Esophagus muscularis mucosa (tissue), 3 donors: ENCODE measurements at regions not wholly inside any gene's neighbourhood (a gene's known extent, or its start where the extent isn't known, plus 50 kb on each side); places are given as distances from the start of the nearest gene placed in this dataset.

ENCODE experiments used
- POLR2AphosphoS5 ChIP-seq, 2 donors: sonication (generic); formaldehyde crosslinking; IDR thresholded peaks; one replicate each; pipeline ENCODE4 v1.6.1; 2017; ENCODE audit warnings: antibody characterized with exemption in 2 of 2
- TF ChIP-seq, protein P1 (sequence below), 3 experiments: fragments of 200-600 bp in 2 of 3; fragments of 450-650 bp in 1 of 3; sonication (generic) in 2 of 3; IDR thresholded peaks; one replicate each; pipeline ENCODE4 v1.5.1; 2017 to 2019; ENCODE audit warnings: antibody characterized with exemption in 3 of 3, mild to moderate bottlenecking in 2 of 3, moderate library complexity in 1 of 3

DNA sequence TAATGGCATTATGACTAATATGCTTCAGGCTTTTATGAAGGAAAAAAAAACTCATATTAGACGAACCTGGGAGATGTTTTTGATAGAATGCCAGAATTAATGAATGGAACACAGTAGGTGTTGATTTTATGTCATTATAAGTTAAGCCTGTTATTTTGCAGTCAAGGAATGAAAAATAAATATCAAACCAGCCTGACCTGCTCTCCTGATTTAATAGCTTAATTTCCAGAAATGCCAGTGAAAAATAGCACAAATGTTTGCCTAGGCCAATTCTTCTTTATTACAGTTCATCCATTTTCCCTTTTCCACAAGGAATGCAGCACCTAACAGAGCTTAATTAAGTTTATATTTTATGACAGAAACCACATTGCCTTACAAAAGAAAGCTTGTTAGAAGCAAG, 292.0 kb downstream of the TBL1XR1 start:
- TF ChIP-seq, protein P1, sequence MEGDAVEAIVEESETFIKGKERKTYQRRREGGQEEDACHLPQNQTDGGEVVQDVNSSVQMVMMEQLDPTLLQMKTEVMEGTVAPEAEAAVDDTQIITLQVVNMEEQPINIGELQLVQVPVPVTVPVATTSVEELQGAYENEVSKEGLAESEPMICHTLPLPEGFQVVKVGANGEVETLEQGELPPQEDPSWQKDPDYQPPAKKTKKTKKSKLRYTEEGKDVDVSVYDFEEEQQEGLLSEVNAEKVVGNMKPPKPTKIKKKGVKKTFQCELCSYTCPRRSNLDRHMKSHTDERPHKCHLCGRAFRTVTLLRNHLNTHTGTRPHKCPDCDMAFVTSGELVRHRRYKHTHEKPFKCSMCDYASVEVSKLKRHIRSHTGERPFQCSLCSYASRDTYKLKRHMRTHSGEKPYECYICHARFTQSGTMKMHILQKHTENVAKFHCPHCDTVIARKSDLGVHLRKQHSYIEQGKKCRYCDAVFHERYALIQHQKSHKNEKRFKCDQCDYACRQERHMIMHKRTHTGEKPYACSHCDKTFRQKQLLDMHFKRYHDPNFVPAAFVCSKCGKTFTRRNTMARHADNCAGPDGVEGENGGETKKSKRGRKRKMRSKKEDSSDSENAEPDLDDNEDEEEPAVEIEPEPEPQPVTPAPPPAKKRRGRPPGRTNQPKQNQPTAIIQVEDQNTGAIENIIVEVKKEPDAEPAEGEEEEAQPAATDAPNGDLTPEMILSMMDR (IDR thresholded peaks at IDR 0.05), result no peak
- TF ChIP-seq POLR2AphosphoS5 (IDR thresholded peaks at IDR 0.05), result no peak
